ENCODE measurements at regions not wholly inside any gene's neighbourhood (a gene's known extent, or its start where the extent isn't known, plus 50 kb on each side); places are given as distances from the start of the nearest gene placed in this dataset.
"Not testable (repeated sequence)": the region's sequence is repeated elsewhere in the genome, so short reads cannot be mapped to it uniquely, and the experiment has no call there.

DNA sequence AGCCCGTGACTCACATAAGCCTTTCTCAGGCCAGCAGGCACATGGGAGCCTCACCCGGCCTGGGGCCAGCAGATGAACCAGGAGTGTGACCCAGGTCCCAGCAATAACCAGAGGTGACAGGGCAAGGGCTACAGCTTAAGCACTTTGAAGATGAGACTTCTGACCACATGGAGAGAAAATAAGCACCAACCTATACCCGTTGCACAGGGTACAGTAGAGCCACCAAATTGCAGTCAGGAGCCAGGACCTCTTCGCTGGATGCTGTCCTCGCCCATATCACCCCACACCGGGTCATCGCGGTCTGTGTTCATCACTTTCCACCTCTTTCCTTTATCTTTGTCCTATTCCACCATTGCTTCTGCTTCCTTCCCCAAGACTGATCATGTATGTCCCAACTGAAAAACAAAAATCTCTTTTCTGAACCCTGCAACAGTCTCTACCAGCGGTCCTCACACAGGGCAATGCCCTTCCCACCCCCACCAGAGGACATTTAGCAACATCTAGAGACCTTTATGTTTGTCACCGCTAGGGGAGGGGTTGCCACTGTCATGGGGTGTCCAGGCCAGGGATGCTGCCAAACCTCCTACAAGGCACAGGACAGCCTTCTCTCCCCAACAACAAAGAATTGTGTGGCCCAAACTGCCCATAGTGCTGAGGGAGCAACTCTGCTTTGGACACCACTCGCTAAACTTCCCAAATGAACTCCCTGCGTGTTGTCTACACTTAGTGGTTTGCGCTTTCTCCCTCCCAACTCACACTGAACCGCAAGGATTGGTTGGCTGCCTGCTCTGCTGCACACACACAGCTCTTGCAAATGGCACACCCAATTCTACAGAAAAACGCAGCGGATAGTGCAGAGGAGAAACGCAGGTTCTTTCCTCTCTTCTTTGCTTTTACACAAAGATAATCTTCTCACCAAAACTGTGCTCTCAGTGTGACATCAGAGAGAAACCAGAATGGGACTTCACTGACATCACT is 219.4 kb upstream of the FRG1 start:
- H3K9me3 Mint-ChIP-seq; H3K27me3 Mint-ChIP-seq; H3K36me3 Mint-ChIP-seq (ENCODE audit: low read depth); H3K4me1 Mint-ChIP-seq (ENCODE audit: low read depth); H3K27ac Mint-ChIP-seq; H3K4me3 Mint-ChIP-seq: not testable (repeated sequence)

DNA sequence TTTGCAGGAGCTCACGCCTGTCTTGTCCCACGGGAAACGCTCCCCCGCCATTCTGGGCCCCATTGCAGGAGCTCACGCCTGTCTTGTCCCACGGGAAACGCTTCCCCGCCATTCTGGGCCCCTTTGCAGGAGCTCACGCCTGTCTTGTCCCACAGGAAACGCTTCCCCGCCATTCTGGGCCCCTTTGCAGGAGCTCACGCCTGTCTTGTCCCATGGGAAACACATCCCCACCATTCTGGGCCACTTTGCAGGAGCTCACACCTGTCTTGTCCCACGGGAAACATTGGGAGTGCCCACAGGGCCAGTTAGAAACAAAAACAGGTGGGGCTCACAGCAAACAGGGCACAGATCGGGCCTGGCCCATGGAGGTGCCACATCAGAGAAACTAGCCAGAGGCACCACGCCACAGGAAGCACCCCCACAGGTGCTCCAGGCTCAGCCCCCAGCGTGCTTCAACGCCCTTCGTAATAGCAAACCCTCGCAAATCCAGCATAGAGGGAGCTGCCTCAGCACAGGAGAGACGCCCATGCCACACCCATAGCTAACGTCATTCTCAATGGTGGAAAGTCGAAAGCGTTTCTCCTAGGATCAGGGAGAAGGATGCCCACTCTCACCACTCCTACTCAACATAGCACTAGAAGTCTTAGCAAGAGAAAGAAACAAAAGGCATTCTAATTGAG is 218.2 kb upstream of the FRG1 start:
- H3K4me3 Mint-ChIP-seq; H3K27ac Mint-ChIP-seq; H3K9me3 Mint-ChIP-seq; H3K36me3 Mint-ChIP-seq (ENCODE audit: low read depth); H3K4me1 Mint-ChIP-seq (ENCODE audit: low read depth); H3K27me3 Mint-ChIP-seq: not testable (repeated sequence)

DNA sequence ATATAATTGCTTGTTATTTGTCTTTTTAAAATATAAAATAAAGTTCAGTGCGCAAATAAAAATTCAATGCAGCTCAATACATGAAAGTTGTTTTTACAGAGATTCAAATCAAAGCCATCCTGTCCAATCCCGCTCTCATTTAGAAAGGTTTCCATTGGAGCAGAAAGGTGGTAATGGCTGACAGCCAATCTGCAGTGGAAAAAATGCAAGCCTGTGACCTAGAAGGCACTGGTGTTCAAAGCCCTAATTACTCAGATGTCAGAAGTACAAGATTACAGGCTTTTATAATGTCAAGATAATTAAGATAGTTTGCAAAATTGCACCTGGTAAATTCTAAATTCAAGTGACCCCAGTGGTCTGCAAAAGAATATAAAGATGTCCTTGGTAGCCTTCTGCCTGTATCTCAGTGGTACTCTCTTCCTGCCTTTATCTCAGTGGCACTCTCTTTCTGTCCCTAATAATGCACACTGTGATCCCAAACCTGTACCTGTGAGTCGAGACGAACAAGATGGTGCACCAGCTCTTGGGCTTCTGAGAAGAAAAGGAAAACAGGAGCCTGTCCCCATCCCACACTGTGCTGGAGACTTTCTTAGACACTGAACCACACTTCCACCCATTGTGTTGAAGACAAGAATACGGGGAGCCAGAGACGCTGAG is 212.6 kb upstream of the FRG1 start:
- H3K36me3 Mint-ChIP-seq (ENCODE audit: low read depth); H3K27ac Mint-ChIP-seq; H3K27me3 Mint-ChIP-seq; H3K9me3 Mint-ChIP-seq; H3K4me3 Mint-ChIP-seq; H3K4me1 Mint-ChIP-seq (ENCODE audit: low read depth): not testable (repeated sequence)

DNA sequence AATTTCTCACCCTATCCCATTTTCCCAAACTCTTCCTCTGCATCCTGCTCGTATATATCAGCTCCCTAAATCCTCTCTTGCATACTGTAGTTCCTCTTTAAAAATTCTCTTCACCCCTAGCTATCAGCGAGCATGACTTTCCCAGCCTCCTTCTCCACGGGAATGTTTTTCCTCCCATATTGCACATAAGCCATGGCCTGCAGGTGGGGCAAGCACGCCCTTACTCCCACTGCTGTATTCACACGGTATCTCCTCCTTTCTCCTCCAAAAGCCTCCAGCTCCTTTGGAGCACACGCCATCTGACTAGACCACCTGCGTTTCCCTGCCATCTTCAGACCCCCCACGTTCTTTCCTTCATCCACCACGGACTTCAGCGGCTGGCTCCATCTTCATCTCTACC is 208.7 kb upstream of the FRG1 start:
- H3K36me3 Mint-ChIP-seq (ENCODE audit: low read depth); H3K4me3 Mint-ChIP-seq; H3K27me3 Mint-ChIP-seq; H3K4me1 Mint-ChIP-seq (ENCODE audit: low read depth); H3K27ac Mint-ChIP-seq: not testable (repeated sequence)
- H3K9me3 Mint-ChIP-seq = peaks cover 13% of the 10 kb centered on the region

DNA sequence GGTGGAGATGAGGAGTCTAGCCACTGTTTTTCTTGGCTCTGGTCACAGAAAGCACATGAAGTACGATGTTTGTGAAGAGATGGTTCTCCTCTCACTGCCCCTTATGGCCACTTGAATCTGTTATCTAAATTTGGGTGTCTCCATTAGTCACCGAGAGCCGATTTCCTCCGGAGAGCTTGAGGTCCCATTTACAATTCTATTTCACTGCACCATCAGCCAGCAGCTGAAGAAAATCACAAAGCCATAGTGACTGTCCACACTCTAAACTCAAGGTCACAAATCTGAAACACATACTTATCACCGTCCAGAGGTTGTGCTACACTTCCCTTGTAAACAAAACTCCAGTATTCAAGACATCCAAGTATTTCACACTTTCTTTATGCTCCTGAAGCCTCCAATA is 207.2 kb upstream of the FRG1 start:
- not testable (repeated sequence) for H3K27me3 Mint-ChIP-seq; H3K36me3 Mint-ChIP-seq (ENCODE audit: low read depth); H3K27ac Mint-ChIP-seq; H3K4me1 Mint-ChIP-seq (ENCODE audit: low read depth); H3K4me3 Mint-ChIP-seq
- peaks cover 13% of the 10 kb centered on the region for H3K9me3 Mint-ChIP-seq

DNA sequence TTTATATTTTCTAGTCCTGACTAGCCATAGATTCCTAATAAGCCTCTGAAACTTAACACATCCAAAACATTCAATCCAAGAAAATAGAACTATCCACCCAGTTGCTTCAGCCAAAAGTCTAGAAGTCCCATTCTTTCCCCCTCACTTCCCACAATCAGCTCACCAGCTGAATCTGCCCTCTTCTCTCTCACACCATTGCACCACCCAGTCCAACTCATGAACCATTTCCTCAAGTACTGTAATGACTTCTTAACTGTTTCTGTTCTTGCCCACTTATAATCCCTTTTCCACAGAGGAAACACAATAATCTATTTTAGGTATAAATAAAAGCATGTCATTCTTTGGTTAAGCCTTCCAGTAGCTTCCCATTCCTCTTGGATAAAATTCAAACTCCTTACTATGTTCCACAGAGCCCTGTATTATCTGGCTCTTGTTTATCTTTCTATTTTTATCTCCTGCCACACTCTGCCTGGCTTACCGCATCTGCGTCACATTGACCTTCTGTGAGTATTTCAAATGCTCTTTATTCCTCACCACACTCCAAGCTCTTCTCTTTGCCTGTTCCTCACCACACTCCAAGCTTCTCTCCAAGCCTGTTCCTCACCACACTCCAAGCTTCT is 205.9 kb upstream of the FRG1 start:
- H3K27ac Mint-ChIP-seq; H3K4me1 Mint-ChIP-seq (ENCODE audit: low read depth); H3K27me3 Mint-ChIP-seq; H3K36me3 Mint-ChIP-seq (ENCODE audit: low read depth); H3K4me3 Mint-ChIP-seq: not testable (repeated sequence)
- H3K9me3 Mint-ChIP-seq = peaks cover 13% of the 10 kb centered on the region

DNA sequence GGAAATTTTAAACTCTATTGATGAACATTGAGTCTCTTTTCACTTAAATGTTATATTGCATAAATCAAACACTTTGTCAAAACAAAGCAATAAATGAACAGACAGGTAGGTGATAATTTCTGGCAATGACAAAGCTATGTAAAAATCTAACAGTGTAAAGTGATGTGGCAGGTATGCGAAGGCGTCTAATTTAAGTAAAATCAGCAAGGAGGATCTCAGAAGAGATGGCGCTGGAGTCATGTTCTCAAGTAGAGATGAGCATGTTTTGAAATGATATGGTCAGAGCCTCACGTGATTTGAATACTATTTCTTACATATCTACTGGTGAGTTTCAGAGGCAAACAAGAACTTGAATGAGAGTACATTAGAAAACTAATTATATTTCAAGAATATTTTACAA is 204.0 kb upstream of the FRG1 start:
- H3K4me1 Mint-ChIP-seq (ENCODE audit: low read depth); H3K36me3 Mint-ChIP-seq (ENCODE audit: low read depth); H3K27me3 Mint-ChIP-seq; H3K27ac Mint-ChIP-seq; H3K4me3 Mint-ChIP-seq: not testable (repeated sequence)
- H3K9me3 Mint-ChIP-seq = peaks cover 17% of the 10 kb centered on the region

DNA sequence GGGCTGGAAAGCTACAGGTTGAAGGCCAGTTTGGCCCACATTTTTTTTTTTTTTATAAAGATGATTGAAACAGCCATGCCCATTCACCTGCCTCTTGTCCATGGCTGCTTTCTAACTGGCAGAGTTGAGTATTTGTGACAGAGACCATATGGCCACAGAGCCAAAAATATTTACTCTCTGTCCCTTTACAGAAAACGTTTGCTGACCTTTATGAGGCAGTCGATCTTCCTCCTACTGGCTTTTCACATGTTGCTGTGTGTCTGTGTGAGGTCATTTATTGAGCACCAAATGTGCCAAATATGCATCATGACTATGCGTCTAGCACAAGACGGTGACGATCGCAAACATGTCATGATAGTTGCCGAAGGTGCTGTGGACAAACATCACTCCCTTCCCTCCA is 200.6 kb upstream of the FRG1 start:
- H3K36me3 Mint-ChIP-seq (ENCODE audit: low read depth); H3K4me1 Mint-ChIP-seq (ENCODE audit: low read depth); H3K27me3 Mint-ChIP-seq; H3K9me3 Mint-ChIP-seq; H3K27ac Mint-ChIP-seq; H3K4me3 Mint-ChIP-seq: not testable (repeated sequence)

DNA sequence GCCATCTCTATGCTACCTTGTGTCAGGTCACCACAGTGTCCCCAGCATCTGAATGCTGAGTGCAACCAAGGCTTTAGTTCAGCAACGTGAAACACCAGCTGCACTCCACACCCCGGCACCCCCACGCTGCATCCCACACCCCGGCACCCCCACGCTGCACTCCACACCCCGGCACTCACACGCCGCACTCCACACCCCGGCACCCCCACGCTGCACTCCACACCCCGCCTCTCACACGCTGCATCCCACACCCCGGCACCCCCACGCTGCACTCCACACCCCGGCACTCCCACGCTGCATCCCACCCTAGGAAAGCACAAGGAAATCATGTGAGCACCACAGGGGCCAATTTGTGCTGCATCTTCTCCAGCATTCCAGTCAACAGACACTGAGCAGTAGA is 199.8 kb upstream of the FRG1 start:
- Mint-ChIP-seq H3K27ac (no peak overlapping the region), H3K36me3 (ENCODE audit: low read depth) (no peaks in the 10 kb centered on the region), H3K27me3 (no peaks in the 10 kb centered on the region), H3K4me1 (ENCODE audit: low read depth) (no peaks in the 10 kb centered on the region), H3K9me3 (peaks cover 9% of the 10 kb centered on the region), H3K4me3 (no peak overlapping the region)

DNA sequence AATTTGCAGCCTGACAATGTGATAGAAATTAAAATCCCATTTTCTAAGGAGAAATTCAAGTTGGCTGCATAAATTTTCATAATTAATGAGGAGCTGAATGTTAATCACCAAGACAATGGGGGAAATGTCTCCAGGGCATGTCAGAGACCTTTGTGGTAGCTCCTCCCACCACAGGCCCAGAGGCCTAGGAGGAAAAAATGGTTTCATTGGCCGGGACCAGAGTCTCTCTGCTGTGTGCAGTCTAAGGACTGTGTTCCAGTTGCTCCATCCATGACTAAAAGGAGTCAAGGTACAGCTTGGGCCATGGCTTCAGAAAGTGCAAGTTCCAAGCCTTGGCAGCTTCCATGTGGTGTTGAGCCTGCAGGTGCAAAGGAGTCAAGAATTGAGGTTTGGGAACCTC is 187.6 kb upstream of the FRG1 start:
- H3K4me1 Mint-ChIP-seq (ENCODE audit: low read depth); H3K4me3 Mint-ChIP-seq; H3K36me3 Mint-ChIP-seq (ENCODE audit: low read depth); H3K27ac Mint-ChIP-seq; H3K27me3 Mint-ChIP-seq; H3K9me3 Mint-ChIP-seq: not testable (repeated sequence)

DNA sequence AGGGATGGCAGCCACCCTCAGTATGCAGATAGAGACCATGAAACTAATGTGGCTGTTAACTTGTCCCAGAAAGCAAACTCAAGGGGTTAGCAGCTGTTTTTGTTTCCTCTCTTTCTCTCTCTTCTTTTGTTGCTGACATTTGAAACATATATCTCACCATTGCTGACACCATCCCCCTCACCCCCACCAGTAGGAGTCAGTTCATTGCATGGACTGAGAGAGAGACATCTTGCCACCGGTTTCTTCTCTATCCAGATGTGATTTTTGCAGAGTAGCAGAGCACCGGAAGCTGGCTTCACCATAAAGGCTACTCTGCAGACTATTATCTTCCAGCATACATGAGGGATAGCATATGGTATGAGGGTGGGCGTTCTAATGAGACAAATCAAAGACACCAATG is 177.1 kb upstream of the FRG1 start:
- no peaks in the 10 kb centered on the region for H3K36me3 Mint-ChIP-seq (ENCODE audit: low read depth)
- H3K4me1 Mint-ChIP-seq (ENCODE audit: low read depth) = no peaks in the 10 kb centered on the region
- no peak overlapping the region for H3K4me3 Mint-ChIP-seq
- no peaks in the 10 kb centered on the region for H3K9me3 Mint-ChIP-seq
- H3K27ac Mint-ChIP-seq = no peak overlapping the region
- no peaks in the 10 kb centered on the region for H3K27me3 Mint-ChIP-seq

DNA sequence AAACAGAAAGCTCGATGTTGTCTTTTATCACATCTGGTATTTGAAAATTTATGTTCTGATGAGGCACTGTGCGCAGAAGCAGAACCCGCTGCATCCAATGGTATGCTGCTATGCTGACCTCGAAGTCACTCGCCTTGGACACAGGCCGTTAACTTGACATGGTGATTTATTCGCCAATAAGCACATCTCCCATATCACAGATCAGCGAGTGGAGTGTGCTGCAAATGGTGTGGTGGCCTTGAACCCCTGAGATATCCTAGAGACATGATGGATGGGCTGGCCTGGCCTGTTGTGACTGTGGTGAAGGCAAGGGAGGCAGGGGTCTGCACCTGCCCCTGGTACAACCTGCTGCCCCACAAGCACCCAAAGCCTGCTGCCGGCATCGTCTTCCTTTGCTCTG is 175.4 kb upstream of the FRG1 start:
- no peaks in the 10 kb centered on the region for H3K9me3 Mint-ChIP-seq
- no peaks in the 10 kb centered on the region for H3K36me3 Mint-ChIP-seq (ENCODE audit: low read depth)
- no peaks in the 10 kb centered on the region for H3K27me3 Mint-ChIP-seq
- no peaks in the 10 kb centered on the region for H3K4me1 Mint-ChIP-seq (ENCODE audit: low read depth)
- H3K27ac Mint-ChIP-seq = no peak overlapping the region
- H3K4me3 Mint-ChIP-seq = no peak overlapping the region

DNA sequence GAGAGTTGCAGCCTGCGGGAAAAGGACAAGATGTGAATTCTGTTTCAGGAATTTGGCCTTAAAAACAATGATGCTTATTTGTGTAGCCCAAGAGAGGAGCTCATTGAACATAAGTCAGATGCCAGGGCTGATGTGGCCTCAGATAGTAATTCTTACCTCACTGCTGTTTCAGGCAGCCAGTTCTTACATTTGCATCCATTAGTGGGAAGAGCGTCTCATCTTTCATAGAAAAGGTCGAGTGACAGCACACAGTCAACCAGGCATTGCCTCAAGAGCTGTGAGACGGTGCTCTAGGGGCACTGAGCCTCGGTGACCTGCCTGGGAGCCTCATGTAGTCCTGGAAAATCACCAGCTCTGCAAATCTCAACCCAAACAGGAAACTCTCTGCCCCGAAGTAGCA is 174.9 kb upstream of the FRG1 start:
- Mint-ChIP-seq H3K27ac (no peak overlapping the region), H3K9me3 (no peaks in the 10 kb centered on the region), H3K27me3 (no peaks in the 10 kb centered on the region), H3K36me3 (ENCODE audit: low read depth) (no peaks in the 10 kb centered on the region), H3K4me3 (no peak overlapping the region), H3K4me1 (ENCODE audit: low read depth) (no peaks in the 10 kb centered on the region)

DNA sequence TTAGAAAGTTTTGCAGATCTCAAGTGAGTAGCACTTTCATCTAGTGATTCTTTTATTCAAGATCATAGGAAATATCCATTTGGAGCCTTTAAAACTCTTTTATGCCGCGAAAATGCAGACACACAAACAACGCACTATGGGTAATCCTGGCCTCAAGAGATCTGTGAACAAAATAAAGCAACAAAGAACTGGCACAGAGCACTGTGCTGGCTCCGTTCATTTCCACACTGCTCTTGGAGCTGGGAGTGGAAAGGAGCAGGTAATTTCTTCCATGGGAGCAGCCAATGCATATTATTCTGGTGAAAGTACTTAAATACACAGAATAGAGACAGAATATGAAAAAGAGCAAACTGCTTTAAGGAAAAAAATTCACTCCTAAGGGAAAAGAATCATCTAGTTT is 172.7 kb upstream of the FRG1 start:
- H3K27me3 Mint-ChIP-seq = no peaks in the 10 kb centered on the region
- no peaks in the 10 kb centered on the region for H3K9me3 Mint-ChIP-seq
- H3K4me3 Mint-ChIP-seq = no peak overlapping the region
- H3K4me1 Mint-ChIP-seq (ENCODE audit: low read depth) = no peaks in the 10 kb centered on the region
- no peaks in the 10 kb centered on the region for H3K36me3 Mint-ChIP-seq (ENCODE audit: low read depth)
- H3K27ac Mint-ChIP-seq = no peak overlapping the region

DNA sequence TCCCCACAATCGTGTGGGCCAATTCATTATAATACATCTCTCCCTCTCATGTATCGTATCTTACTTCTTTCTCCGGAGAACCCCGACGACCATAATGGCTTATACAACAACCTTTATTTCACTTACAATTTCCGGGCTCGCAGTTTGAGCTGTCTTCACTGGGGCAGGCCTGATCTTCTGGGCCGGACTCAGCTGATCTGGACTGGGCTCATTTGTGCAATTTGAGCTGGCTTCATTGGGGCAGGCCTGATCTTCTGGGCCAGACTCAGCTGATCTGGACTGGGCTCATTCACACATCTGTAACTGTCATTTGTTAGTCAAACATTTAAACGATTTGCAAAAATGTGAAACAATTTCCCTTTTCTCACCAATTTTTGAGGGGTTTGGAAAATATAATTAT is 171.5 kb upstream of the FRG1 start:
- H3K4me1 Mint-ChIP-seq (ENCODE audit: low read depth) = no peaks in the 10 kb centered on the region
- H3K27ac Mint-ChIP-seq = no peak overlapping the region
- H3K36me3 Mint-ChIP-seq (ENCODE audit: low read depth) = no peaks in the 10 kb centered on the region
- H3K4me3 Mint-ChIP-seq = no peak overlapping the region
- H3K9me3 Mint-ChIP-seq = peaks cover 3% of the 10 kb centered on the region
- H3K27me3 Mint-ChIP-seq = no peaks in the 10 kb centered on the region
